ENCODE measurements at regions not wholly inside any gene's neighbourhood (a gene's known extent, or its start where the extent isn't known, plus 50 kb on each side); places are given as distances from the start of the nearest gene placed in this dataset.

GRCh38 chr1:239091537-239091936, 294.8 kb upstream of the CHRM3 start:
- TF ChIP-seq EZH2phosphoT487 (IDR thresholded peaks at IDR 0.05; ENCODE audit: borderline replicate concordance, low read depth, low read length) (no peak), CTCF (conservative IDR thresholded peaks at IDR 0.05; ENCODE audit: low read length) (no peak)

Data from OCI-LY7 (cell line).